SK-N-MC (cell line): ENCODE measurements at regions not wholly inside any gene's neighbourhood (a gene's known extent, or its start where the extent isn't known, plus 50 kb on each side); places are given as distances from the start of the nearest gene placed in this dataset.

ENCODE experiments used
- EZH2 ChIP-seq: fragments of 200-600 bp; sonication (generic); IDR thresholded peaks from one replicate; pipeline ENCODE4 v1.6.1; 2017; ENCODE audit warnings: antibody characterized with exemption
- FOXP2 ChIP-seq: optimal IDR thresholded peaks from 2 replicates; pipeline ENCODE3; 2011; ENCODE audit warnings: mild to moderate bottlenecking, moderate library complexity; ENCODE audit not compliant: insufficient read depth; ENCODE audit errors: extremely low read length, control extremely low read depth
- POLR2AphosphoS5 ChIP-seq: IDR thresholded peaks from 2 replicates; pipeline ENCODE4 v1.6.1; 2012; ENCODE audit warnings: mild to moderate bottlenecking, low read depth, low read length, borderline replicate concordance

DNA sequence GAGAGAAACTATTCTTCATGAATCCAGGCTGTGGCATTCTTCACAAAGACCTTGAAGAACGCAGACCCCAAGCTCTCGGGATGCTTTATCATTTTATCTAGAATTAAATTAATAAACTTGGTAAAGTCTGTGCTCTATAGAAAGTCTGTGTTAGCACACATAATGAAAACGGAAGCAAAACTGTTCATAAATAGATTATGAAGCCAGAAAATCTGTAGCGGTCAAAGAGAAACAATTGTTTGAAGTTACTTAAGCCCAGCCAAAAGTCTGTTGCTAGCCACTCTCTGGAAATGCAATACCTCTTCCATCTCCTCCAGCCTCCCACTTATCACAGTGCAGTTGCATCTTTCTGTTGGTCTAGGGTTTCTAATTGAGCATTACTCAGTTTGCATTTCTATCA is 375.9 kb downstream of the KIF4B start:
- TF ChIP-seq EZH2 (no peak), POLR2AphosphoS5 (no peak), FOXP2 (no peak)
